PFSK-1 (cell line): ENCODE measurements at regions not wholly inside any gene's neighbourhood (a gene's known extent, or its start where the extent isn't known, plus 50 kb on each side); places are given as distances from the start of the nearest gene placed in this dataset.

ENCODE experiments used
- POLR2AphosphoS5 ChIP-seq: IDR thresholded peaks from 2 replicates; pipeline ENCODE4 v1.6.1; 2012; ENCODE audit warnings: low read depth, mild to moderate bottlenecking, control low read depth, low read length, moderate library complexity
- REST ChIP-seq, 2 experiments: IDR thresholded peaks; 2 replicates each; pipeline versions ENCODE4 v1.6.1 to v1.8.0; 2011 to 2012; ENCODE audit warnings: low read depth in 2 of 2, low read length in 2 of 2, control low read depth in 1 of 2, inconsistent platforms in 1 of 2, mild to moderate bottlenecking in 1 of 2, moderate library complexity in 1 of 2; ENCODE audit not compliant: insufficient read depth in 1 of 2
- SIN3A ChIP-seq: IDR thresholded peaks from 2 replicates; pipeline ENCODE4 v1.6.1; 2012; ENCODE audit warnings: mild to moderate bottlenecking, low read length, moderate library complexity, borderline replicate concordance; ENCODE audit not compliant: insufficient read depth

- no peak for TF ChIP-seq POLR2AphosphoS5
- TF ChIP-seq REST (IDR thresholded peaks at IDR 0.05; ENCODE audit: insufficient read depth in 1 of 2, low read depth in 2 of 2, low read length in 2 of 2) = no peak
- no peak for TF ChIP-seq SIN3A
Measured at GRCh38 chr4:176448761-176449160, 129.0 kb downstream of the SPCS3 start.
